Endothelial cell (in vitro differentiated cells): ENCODE measurements at regions not wholly inside any gene's neighbourhood (a gene's known extent, or its start where the extent isn't known, plus 50 kb on each side); places are given as distances from the start of the nearest gene placed in this dataset.
"Not testable (repeated sequence)": the region's sequence is repeated elsewhere in the genome, so short reads cannot be mapped to it uniquely, and the experiment has no call there.

Experiments used
- DNase-seq: peaks from one replicate; pipeline ENCODE4 v3.0.0; 2021; ENCODE audit warnings: low spot score
- H3K27ac Mint-ChIP-seq: one replicate; pipeline ENCODE4 v1.8.0; 2021; ENCODE audit warnings: mixed read lengths, inconsistent platforms; ENCODE audit not compliant: unreplicated experiment
- H3K27me3 Mint-ChIP-seq: one replicate; pipeline ENCODE4 v1.8.0; 2021; ENCODE audit warnings: mild to moderate bottlenecking, moderate library complexity, mixed read lengths, inconsistent platforms; ENCODE audit not compliant: unreplicated experiment
- H3K36me3 Mint-ChIP-seq: one replicate; pipeline ENCODE4 v1.8.0; 2021; ENCODE audit warnings: mild to moderate bottlenecking, low read depth, mixed read lengths, inconsistent platforms; ENCODE audit not compliant: unreplicated experiment
- H3K4me1 Mint-ChIP-seq: one replicate; pipeline ENCODE4 v1.8.0; 2021; ENCODE audit warnings: mild to moderate bottlenecking, mixed read lengths, inconsistent platforms; ENCODE audit not compliant: unreplicated experiment
- H3K4me3 Mint-ChIP-seq: one replicate; pipeline ENCODE4 v1.8.0; 2021; ENCODE audit warnings: mild to moderate bottlenecking, mixed read lengths, inconsistent platforms; ENCODE audit not compliant: unreplicated experiment
- H3K9me3 Mint-ChIP-seq: one replicate; pipeline ENCODE4 v1.8.0; 2021; ENCODE audit warnings: mixed read lengths, inconsistent platforms; ENCODE audit not compliant: unreplicated experiment
- CTCF ChIP-seq: fragments of 200-600 bp; sonication (generic); IDR thresholded peaks from one replicate; pipeline ENCODE4 v1.5.0; 2021; ENCODE audit warnings: antibody characterized with exemption; ENCODE audit not compliant: unreplicated experiment

DNA sequence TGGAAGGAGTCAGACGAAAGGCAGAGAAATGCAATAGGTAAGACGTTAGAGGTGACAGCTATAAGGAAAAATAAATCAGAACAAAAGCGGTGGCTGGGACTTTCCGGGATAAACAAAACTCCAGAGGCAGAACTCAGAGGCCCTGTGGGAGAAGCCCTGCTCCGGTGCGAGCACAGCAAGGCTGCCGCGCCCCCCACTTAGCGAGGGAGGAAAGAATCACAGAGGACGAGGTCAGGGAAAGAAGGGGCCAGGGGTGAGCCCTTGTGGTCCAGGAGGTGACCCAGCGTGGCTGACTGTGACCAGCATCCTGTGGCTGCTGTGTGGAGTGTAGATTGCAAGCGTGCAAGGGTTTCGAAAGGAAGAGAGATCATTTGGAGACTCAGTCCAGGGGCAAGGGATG, 591.8 kb upstream of the ADARB2 start:
- no peaks in the 10 kb centered on the region for H3K9me3 Mint-ChIP-seq
- no peak overlapping the region for H3K27ac Mint-ChIP-seq
- no peak for TF ChIP-seq CTCF
- no peaks in the 10 kb centered on the region for H3K36me3 Mint-ChIP-seq
- no peaks in the 10 kb centered on the region for H3K27me3 Mint-ChIP-seq
- H3K4me1 Mint-ChIP-seq, result no peaks in the 10 kb centered on the region
- no peak overlapping the region for H3K4me3 Mint-ChIP-seq
- no peak for DNase-seq

DNA sequence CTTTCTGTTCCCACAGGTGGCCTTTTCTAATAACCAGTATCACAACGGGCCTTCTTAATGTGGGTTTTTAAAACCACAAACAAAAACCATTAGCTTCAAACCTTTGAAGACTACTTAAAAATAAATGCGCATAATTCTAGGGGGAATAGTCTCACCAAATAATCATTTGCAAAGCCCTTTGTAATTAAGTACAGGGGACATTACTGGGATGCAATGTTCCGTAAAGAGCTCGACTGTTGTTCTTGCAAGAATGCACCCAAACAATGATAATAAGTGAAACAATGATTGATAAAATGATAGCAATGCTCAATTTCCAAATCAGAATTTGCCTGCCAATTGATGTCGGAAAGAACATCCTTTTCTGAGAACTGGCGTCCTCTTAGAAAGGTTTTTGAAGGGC, 589.1 kb upstream of the ADARB2 start:
- Mint-ChIP-seq H3K27ac (no peak overlapping the region), H3K4me1 (no peaks in the 10 kb centered on the region), H3K4me3 (no peak overlapping the region), H3K27me3 (no peaks in the 10 kb centered on the region), H3K36me3 (no peaks in the 10 kb centered on the region), H3K9me3 (no peaks in the 10 kb centered on the region)
- no peak for TF ChIP-seq CTCF
- no peak for DNase-seq

DNA sequence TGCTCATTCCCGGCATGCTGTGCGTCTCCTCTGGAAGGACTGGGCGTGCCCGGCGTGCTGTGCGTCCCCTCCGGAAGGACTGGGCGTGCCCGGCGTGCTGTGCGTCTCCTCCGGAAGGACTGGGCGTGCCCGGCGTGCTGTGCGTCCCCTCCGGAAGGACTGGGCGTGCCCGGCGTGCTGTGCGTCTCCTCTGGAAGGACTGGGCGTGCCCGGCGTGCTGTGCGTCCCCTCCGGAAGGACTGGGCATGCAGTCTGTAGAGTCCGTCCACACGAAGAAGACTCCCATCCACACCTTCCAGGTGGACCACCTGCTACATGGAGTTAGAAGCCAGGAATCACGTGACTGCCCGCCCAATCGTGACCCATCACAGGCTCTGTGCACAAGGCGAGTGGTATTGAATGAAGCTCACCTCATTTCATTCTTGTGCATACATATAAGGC, 577.7 kb upstream of the ADARB2 start:
- H3K27me3 Mint-ChIP-seq, H3K36me3 Mint-ChIP-seq, H3K4me1 Mint-ChIP-seq, DNase-seq, H3K9me3 Mint-ChIP-seq, H3K27ac Mint-ChIP-seq, H3K4me3 Mint-ChIP-seq: not testable (repeated sequence)

DNA sequence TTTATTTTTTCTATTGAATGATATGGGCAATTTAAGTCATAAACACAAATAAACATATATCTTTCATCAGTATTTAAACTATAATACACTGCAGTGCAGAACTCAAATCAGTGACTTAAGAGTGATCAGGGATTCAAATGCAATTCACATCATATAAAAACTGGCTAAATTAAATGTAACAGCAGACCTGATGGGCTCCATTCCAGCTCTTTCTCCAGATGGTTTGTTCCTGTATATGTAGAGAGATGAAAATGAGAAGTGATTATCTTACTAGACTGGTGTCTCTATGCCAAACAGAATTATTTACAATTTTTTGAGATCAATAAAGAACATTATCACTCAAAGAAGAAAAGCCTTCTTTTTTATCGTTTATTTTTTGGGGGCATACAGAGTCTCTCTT, 568.8 kb upstream of the ADARB2 start:
- H3K36me3 Mint-ChIP-seq, result no peaks in the 10 kb centered on the region
- DNase-seq, result no peak
- no peak overlapping the region for H3K27ac Mint-ChIP-seq
- no peak overlapping the region for H3K4me3 Mint-ChIP-seq
- H3K27me3 Mint-ChIP-seq, result no peaks in the 10 kb centered on the region
- no peak for TF ChIP-seq CTCF
- H3K9me3 Mint-ChIP-seq, result no peaks in the 10 kb centered on the region
- H3K4me1 Mint-ChIP-seq, result no peaks in the 10 kb centered on the region

GRCh38 chr10:2303169-2303568, 565.8 kb upstream of the ADARB2 start:
- no peak for TF ChIP-seq CTCF
- DNase-seq, result no peak
- Mint-ChIP-seq H3K4me3 (no peak overlapping the region), H3K36me3 (no peaks in the 10 kb centered on the region), H3K9me3 (no peaks in the 10 kb centered on the region), H3K27ac (no peak overlapping the region), H3K4me1 (peaks cover 5% of the 10 kb centered on the region), H3K27me3 (no peaks in the 10 kb centered on the region)

DNA sequence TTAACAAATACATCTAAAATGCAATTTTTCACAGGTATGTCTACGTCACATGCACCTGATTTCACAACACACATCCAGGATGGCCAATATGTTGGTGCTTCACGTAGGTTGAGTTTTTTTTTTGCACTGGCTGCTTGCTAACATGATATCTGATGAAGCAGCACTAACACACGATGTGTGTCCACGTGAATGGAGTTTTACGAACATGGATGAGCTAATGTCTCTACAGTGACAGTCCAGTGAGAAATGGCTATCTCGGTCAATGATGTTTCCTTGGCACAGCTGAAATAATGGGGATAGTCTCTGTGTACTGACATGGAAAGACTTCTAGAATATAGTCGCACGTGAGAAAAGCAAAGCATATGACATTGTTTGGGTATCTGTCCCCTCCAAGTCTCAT, 563.9 kb upstream of the ADARB2 start:
- no peak for TF ChIP-seq CTCF
- Mint-ChIP-seq H3K27me3 (no peaks in the 10 kb centered on the region), H3K4me1 (peaks cover 5% of the 10 kb centered on the region), H3K27ac (no peak overlapping the region), H3K9me3 (no peaks in the 10 kb centered on the region), H3K36me3 (no peaks in the 10 kb centered on the region), H3K4me3 (no peak overlapping the region)
- no peak for DNase-seq
